Muscle layer of duodenum (tissue), 2 donors: ENCODE measurements at regions not wholly inside any gene's neighbourhood (a gene's known extent, or its start where the extent isn't known, plus 50 kb on each side); places are given as distances from the start of the nearest gene placed in this dataset.
"Not testable (repeated sequence)": the region's sequence is repeated elsewhere in the genome, so short reads cannot be mapped to it uniquely, and the experiment has no call there.

Source experiments
- H3K27ac ChIP-seq: one replicate; pipeline ENCODE4 v1.7.0; 2013; ENCODE audit warnings: mild to moderate bottlenecking, low read length
- H3K27me3 ChIP-seq: one replicate; pipeline ENCODE4 v1.7.0; 2013; ENCODE audit warnings: low read depth, mild to moderate bottlenecking, control low read depth, low read length
- H3K36me3 ChIP-seq, 2 donors: one replicate each; pipeline ENCODE4 v1.7.0; 2013; ENCODE audit warnings: low read length in 2 of 2, control low read depth in 1 of 2, mild to moderate bottlenecking in 1 of 2; ENCODE audit not compliant: insufficient read depth in 2 of 2, control insufficient read depth in 1 of 2
- H3K4me1 ChIP-seq, 2 donors: one replicate each; pipeline ENCODE4 v1.7.0; 2013; ENCODE audit warnings: low read length in 2 of 2, mild to moderate bottlenecking in 2 of 2, control low read depth in 1 of 2, moderate library complexity in 1 of 2; ENCODE audit not compliant: insufficient read depth in 2 of 2, control insufficient read depth in 1 of 2
- H3K4me3 ChIP-seq, 2 donors: one replicate each; pipeline ENCODE4 v1.7.0; 2013; ENCODE audit warnings: low read length in 2 of 2, low read depth in 1 of 2, mild to moderate bottlenecking in 1 of 2
- H3K9me3 ChIP-seq, 2 donors: one replicate each; pipeline ENCODE4 v1.7.0; 2013; ENCODE audit warnings: low read length in 2 of 2, control low read depth in 1 of 2, mild to moderate bottlenecking in 1 of 2; ENCODE audit not compliant: control insufficient read depth in 1 of 2
- donor health status: healthy.

DNA sequence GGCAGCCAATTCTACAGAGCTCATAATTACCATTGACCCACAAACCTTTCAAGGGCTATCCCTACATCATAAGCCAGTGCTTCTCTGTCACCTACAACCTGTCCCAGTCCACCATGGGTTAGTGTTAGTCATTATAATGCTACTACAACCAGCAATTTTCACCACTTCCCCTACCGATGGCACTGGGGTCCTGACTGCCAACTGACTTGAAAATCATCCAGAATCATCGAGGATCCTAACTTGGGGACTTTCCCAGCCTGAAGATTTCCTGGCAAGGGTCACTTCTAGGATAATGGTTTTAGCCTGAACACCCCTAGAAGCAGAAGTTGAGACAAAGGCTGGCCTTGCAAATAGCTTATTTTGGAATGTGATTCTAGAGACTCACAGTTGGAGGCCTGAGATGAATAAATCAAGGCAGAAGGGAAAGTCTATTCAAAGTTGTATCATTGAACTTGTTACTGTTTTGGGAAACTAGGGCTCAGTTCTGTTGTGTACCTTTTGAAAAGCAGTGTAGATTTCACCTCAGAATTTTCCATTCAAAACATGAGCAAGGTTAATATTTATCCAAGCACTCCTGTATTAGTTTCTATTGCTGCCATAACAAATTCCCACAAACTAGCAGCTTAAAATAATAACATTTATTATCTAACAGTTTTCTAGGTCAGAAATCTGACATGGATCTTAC, 633.0 kb downstream of the LRRC70 start:
- Histone ChIP-seq H3K4me1 (no peaks in the 10 kb centered on the region), H3K36me3 (no peaks in the 10 kb centered on the region), H3K27me3 (no peaks in the 10 kb centered on the region), H3K4me3 (no peak overlapping the region), H3K9me3 (no peaks in the 10 kb centered on the region), H3K27ac (no peak overlapping the region)

DNA sequence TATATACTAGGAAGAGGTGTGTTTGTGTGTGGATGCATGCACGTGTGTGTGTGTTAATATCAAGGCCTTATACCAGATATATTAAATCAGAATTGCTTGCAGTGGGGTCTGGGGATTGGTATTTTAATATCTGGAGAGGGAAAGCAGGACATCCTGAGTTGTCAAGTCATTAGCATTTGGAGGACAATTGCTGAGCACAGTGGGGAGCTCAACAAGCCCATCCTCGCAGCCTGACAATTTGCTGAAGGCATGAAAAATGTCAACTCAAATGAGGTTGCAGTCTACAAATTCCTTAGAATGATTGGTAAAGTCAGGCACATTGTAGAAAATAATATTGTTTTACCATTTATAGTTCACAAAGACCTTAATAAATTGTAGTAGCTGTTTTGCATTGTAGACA, 627.4 kb downstream of the LRRC70 start:
- Histone ChIP-seq H3K4me1 (no peaks in the 10 kb centered on the region), H3K27me3 (no peaks in the 10 kb centered on the region), H3K36me3 (no peaks in the 10 kb centered on the region), H3K27ac (no peak overlapping the region), H3K9me3 (no peaks in the 10 kb centered on the region), H3K4me3 (no peak overlapping the region)

DNA sequence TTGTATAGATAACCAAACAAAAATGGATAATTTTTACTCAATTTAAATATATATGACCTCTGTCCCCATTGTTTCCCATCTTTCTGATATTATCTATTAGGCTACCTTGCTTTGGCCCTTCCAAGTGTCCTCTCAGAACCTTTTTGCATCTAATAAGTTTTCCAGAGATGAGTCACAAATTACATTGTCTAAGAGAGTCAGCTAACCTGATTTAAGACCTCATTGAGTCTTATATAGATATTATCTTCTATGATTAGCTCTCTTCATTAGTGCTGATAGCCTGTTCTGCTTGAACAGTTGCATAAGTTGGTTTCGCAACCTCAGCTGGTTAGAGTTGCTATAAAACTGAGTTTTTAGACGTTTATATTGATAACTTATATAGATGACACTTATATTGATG, 623.1 kb downstream of the LRRC70 start:
- H3K4me1 ChIP-seq: no peaks in the 10 kb centered on the region
- H3K4me3 ChIP-seq: no peak overlapping the region
- no peaks in the 10 kb centered on the region for H3K36me3 ChIP-seq
- no peaks in the 10 kb centered on the region for H3K9me3 ChIP-seq
- H3K27ac ChIP-seq: no peak overlapping the region
- H3K27me3 ChIP-seq: no peaks in the 10 kb centered on the region

DNA sequence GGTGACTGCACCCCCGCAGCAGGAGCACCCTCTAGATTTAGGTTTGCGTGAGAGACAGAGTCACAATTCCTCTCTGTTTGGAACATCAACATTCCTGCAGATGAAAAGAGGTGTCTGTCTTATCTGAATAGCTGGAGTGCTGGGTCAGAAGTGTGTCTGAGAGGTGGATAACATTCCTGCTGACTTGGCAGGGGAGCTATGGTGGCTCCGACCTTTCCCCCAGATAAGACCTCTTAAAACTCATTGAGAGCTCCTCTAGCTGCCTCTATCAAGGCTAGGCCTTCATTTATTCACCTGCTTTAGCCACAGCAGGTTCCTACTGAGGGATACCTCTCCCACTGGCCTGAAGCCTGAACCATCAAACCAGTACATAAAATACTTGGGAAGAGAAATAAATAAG, 615.5 kb downstream of the LRRC70 start:
- peaks cover 0 to 5% of the 10 kb centered on the region in 2 donors for H3K9me3 ChIP-seq
- H3K36me3 ChIP-seq: no peaks in the 10 kb centered on the region
- H3K4me3 ChIP-seq: no peak overlapping the region
- no peaks in the 10 kb centered on the region for H3K4me1 ChIP-seq
- no peaks in the 10 kb centered on the region for H3K27me3 ChIP-seq
- no peak overlapping the region for H3K27ac ChIP-seq

DNA sequence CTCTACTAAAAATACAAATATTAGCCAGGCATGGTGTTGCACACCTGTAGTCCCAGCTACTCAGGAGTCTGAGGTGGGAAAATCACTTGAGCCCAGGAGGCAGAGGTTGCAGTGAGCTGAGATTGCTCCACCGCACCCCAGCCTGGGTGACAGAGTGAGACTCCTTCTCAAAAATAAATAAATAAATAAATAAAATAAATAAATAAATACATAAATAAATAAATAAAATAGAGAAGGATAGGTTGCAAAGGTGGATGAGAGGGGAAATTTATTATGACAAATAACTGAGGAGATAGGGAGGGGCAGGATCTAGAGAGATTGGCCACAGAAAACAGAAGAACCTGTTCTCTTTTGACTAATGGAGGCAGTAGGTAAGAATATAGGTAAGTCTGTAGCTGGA, 601.6 kb downstream of the LRRC70 start:
- H3K4me1 ChIP-seq, H3K4me3 ChIP-seq, H3K27ac ChIP-seq, H3K9me3 ChIP-seq, H3K27me3 ChIP-seq, H3K36me3 ChIP-seq: not testable (repeated sequence)

DNA sequence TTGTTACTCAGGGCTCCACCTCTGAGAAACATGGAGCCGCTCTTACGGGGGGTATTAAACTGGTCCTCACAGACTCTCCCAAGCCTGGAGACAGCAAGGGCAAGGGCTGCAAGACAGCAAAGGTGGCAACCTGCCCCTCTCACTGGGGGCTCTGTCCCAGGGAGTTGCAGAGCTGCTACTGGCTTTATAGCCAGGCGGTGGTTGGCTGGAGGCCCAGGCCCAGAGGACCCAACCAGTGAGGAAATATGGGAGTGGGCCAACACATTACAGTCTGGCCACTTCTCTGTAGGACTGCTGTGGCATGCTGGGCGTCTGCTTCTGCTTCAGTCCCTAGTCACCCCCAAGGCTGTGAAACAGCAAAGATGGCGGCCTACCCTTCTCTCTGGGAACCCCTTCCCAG, 597.2 kb downstream of the LRRC70 start:
- Histone ChIP-seq H3K9me3 (no peaks in the 10 kb centered on the region), H3K27ac (no peak overlapping the region)

DNA sequence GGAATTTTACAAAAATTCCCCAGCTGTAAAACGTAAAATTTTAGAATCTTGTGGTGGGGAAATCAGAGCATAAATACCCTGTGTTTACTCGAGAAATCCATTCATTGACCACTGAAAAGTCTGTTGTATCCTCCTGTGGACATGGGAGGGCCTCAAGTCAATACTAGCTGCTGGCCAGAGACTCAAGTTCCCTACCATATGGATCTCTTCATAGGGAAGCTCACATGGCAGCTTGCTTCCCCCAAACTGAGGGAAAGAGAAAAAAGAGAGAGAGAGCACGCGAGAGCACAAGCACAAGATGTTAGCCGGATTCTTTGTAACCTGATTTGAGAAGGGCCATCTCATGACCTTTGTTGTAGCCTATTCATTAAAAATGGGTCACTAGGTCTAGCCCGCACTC, 591.9 kb downstream of the LRRC70 start:
- H3K27ac ChIP-seq: no peak overlapping the region
- no peaks in the 10 kb centered on the region for H3K4me1 ChIP-seq
- no peak overlapping the region for H3K4me3 ChIP-seq
- no peaks in the 10 kb centered on the region for H3K27me3 ChIP-seq
- H3K36me3 ChIP-seq: no peaks in the 10 kb centered on the region
- H3K9me3 ChIP-seq: no peaks in the 10 kb centered on the region

More for the DNA sequence above, 597.2 kb downstream of the LRRC70 start:
- H3K4me3 ChIP-seq: no peak overlapping the region
- no peaks in the 10 kb centered on the region for H3K36me3 ChIP-seq
- no peaks in the 10 kb centered on the region for H3K27me3 ChIP-seq
- H3K4me1 ChIP-seq: no peaks in the 10 kb centered on the region

DNA sequence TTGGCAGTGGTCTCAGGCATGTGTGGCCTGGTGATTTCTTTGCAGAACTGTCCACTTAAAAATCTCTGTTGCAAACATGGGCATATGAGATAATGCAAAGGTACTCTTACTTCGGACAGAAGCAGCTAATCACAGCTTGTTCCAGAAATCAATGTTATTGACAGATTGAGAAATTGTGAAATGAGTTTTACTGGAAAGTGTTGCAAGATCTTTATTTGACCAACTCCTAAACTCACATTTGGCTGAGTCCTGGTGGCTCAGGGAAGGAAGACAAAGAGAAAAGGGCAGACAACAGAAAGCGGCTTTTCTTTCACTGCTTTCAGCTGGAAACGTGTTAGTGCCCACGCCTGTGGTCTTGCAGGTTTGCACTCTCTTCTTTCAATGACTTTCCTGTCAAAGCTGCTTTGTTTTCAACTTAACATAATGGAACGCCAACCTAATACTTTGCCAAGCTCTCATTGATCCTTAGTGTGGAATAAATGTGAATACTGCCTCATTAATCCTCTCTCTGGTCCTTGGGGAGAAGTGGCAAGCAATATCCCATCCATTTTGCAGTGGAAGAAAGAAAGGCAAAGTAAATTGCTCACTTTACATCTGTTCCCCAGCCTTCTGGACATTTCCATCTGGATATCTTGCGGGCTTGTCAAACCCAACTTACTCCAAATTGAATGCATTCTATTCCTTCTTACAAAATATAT, 586.4 kb downstream of the LRRC70 start:
- Histone ChIP-seq H3K4me3 (no peak overlapping the region), H3K9me3 (no peaks in the 10 kb centered on the region), H3K27ac (no peak overlapping the region), H3K36me3 (no peaks in the 10 kb centered on the region), H3K4me1 (no peaks in the 10 kb centered on the region), H3K27me3 (no peaks in the 10 kb centered on the region)

DNA sequence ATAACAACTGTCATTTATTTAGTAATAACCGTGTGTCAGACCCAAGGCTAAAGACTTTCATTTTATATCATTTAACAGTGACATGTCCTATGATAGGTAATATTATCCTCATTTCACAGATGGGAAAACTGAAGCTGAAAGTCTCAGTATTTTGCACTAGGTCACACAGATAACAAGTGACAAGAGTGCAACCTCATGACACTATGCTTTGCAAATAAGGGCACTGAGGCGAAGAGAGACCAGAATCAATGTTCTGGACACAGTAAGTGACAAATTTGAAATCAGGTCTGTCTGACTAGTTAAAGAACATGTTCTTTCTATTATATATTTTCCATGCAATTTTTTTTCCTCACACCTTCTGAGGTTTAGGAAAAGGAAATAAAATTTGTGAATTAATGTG, 585.7 kb downstream of the LRRC70 start:
- Histone ChIP-seq H3K36me3 (no peaks in the 10 kb centered on the region), H3K4me3 (no peak overlapping the region), H3K27me3 (no peaks in the 10 kb centered on the region), H3K27ac (no peak overlapping the region), H3K4me1 (no peaks in the 10 kb centered on the region), H3K9me3 (no peaks in the 10 kb centered on the region)

DNA sequence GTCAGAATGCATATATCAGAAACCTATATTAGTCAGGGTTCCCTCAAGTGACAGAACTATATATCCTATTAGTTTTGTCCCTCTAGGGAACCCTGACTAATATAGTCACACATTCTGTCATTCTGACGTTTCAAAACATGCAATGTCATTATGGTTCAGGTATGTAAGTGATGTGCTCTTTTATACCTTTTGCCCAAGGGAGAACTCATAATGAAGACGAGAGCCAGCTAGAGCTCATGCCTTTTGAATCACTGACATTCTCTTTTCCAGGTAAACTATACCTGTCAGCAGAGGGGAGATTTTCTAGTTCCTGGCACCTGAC, 576.7 kb downstream of the LRRC70 start:
- Histone ChIP-seq H3K4me1 (no peaks in the 10 kb centered on the region), H3K27me3 (no peaks in the 10 kb centered on the region), H3K4me3 (no peak overlapping the region), H3K27ac (no peak overlapping the region), H3K9me3 (no peaks in the 10 kb centered on the region), H3K36me3 (no peaks in the 10 kb centered on the region)

DNA sequence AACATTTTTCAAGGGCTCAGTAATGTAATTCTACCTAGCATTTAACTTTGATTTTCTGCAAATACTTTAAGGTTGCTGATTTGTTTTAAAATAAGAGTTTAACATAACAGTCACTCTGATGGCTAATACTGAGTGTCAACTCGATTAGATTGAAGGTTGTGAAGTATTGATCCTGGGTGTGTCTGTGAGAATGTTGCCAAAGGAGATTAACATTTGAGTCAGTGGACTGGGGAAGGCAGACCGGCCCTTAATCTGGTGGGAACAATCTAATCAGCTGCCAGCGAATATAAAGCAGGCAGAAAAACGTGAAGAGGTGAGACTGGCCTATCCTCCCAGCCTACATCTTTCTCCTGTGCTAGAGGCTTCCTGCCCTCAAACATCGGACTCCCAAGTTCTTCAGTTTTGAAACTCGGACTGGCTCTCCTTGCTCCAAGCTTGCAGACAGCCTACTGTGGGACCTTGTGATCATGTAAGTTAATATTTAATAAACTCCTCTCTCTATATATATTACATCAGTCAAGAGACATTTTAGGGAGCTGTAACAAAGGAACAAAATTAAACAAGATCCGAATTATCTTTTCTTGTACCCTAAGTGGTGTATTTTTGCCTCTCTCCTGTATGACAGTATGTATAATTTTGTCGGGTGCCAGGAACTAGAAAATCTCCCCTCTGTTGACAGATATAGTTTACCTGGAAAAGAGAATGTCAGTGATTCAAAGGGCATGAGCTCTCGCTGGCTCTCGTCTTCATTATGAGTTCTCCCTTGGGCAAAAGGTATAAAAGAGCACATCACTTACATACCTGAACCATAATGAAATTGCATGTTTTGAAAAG, 576.1 kb downstream of the LRRC70 start:
- H3K27ac ChIP-seq: no peak overlapping the region
- H3K9me3 ChIP-seq: no peaks in the 10 kb centered on the region
- no peaks in the 10 kb centered on the region for H3K36me3 ChIP-seq
- no peak overlapping the region for H3K4me3 ChIP-seq
- no peaks in the 10 kb centered on the region for H3K4me1 ChIP-seq
- H3K27me3 ChIP-seq: no peaks in the 10 kb centered on the region
